ENCODE measurements at regions not wholly inside any gene's neighbourhood (a gene's known extent, or its start where the extent isn't known, plus 50 kb on each side); places are given as distances from the start of the nearest gene placed in this dataset.

- Histone ChIP-seq H3K36me3 (ENCODE audit: control insufficient read depth, insufficient read depth, low read length) (no peaks in the 10 kb centered on the region), H3K27ac (ENCODE audit: low read length) (no peak overlapping the region), H3K9me3 (ENCODE audit: control insufficient read depth, insufficient read depth, low read depth, low read length) (no peaks in the 10 kb centered on the region), H3K4me1 (ENCODE audit: control insufficient read depth, insufficient read depth, low read length) (no peaks in the 10 kb centered on the region), H3K4me3 (ENCODE audit: low read depth in 2 of 2, low read length in 2 of 2) (no peak overlapping the region), H3K27me3 (ENCODE audit: control insufficient read depth, insufficient read depth, low read length) (no peaks in the 10 kb centered on the region; the same call in 1 of the 2 replicates)
- POLR2A ChIA-PET: no interaction called here
- intact Hi-C loops (cut with micrococcal nuclease; ENCODE audit: unreplicated experiment): no loop called here
- no TSS peak for BruUV-seq (replicated peaks)
- CTCF ChIA-PET: interaction anchor here (0.7 kb wide), 1 partner anchor 178 kb away, joined by 6 read pairs; no protein-coding TSS in a partner anchor
- in situ Hi-C loops (cut with HindIII; ENCODE audit: low pct_unique_long_range_greater_than_20kb, low sequenced_read_pairs): no loop called here
- no peak for TF ChIP-seq SIN3A (IDR thresholded peaks at IDR 0.05; ENCODE audit: borderline replicate concordance, insufficient read depth, low read depth, low read length)
- no peak for TF ChIP-seq POLR2AphosphoS5 (IDR thresholded peaks at IDR 0.05; ENCODE audit: low read depth, low read length)
- TF ChIP-seq TCF7L2 (IDR thresholded peaks at IDR 0.05; ENCODE audit: low read depth, low read length): no peak
- TF ChIP-seq CTCF (IDR thresholded peaks at IDR 0.05): no peak
- TF ChIP-seq REST (IDR thresholded peaks at IDR 0.05; ENCODE audit: insufficient read depth in 1 of 2, low read depth in 2 of 2, low read length in 1 of 2): no peak
- no peak for ATAC-seq
- DNase-seq (ENCODE audit: low read depth, low spot score): no peak
These were observed 365.0 kb downstream of the TMEM232 start for GRCh38 chr5:110361471-110361870.

GRCh38 chr5:110362261-110362660 is 364.2 kb downstream of the TMEM232 start:
- H3K27ac ChIP-seq (ENCODE audit: low read length): no peak overlapping the region
- BruUV-seq (replicated peaks): no TSS peak
- POLR2A ChIA-PET: no interaction called here
- H3K9me3 ChIP-seq (ENCODE audit: control insufficient read depth, insufficient read depth, low read depth, low read length): no peaks in the 10 kb centered on the region
- ATAC-seq: no peak
- H3K4me1 ChIP-seq (ENCODE audit: control insufficient read depth, insufficient read depth, low read length): no peaks in the 10 kb centered on the region
- intact Hi-C loops (cut with micrococcal nuclease; ENCODE audit: unreplicated experiment): no loop called here
- H3K36me3 ChIP-seq (ENCODE audit: control insufficient read depth, insufficient read depth, low read length): no peaks in the 10 kb centered on the region
- no peak overlapping the region for H3K4me3 ChIP-seq (ENCODE audit: low read depth in 2 of 2, low read length in 2 of 2)
- in situ Hi-C loops (cut with HindIII; ENCODE audit: low pct_unique_long_range_greater_than_20kb, low sequenced_read_pairs): no loop called here
- no peak for DNase-seq (ENCODE audit: low read depth, low spot score)
- no peaks in the 10 kb centered on the region; the same call in 1 of the 2 replicates for H3K27me3 ChIP-seq (ENCODE audit: control insufficient read depth, insufficient read depth, low read length)
- TF ChIP-seq REST (IDR thresholded peaks at IDR 0.05; ENCODE audit: insufficient read depth in 1 of 2, low read depth in 2 of 2, low read length in 1 of 2) (no peak), TCF7L2 (IDR thresholded peaks at IDR 0.05; ENCODE audit: low read depth, low read length) (no peak), SIN3A (IDR thresholded peaks at IDR 0.05; ENCODE audit: borderline replicate concordance, insufficient read depth, low read depth, low read length) (no peak), POLR2AphosphoS5 (IDR thresholded peaks at IDR 0.05; ENCODE audit: low read depth, low read length) (no peak), CTCF (IDR thresholded peaks at IDR 0.05) (no peak)
- CTCF ChIA-PET: interaction anchor here (0.7 kb wide), 1 partner anchor 179 kb away, joined by 6 read pairs; no protein-coding TSS in a partner anchor

All from Panc1 (cell line).